WTC11 (cell line): ENCODE measurements at regions not wholly inside any gene's neighbourhood (a gene's known extent, or its start where the extent isn't known, plus 50 kb on each side); places are given as distances from the start of the nearest gene placed in this dataset.

ENCODE experiments used
- ATAC-seq: fragments of 200-7000 bp; cut with Tn5 transposase; 2 replicates; pipeline ENCODE4 v1.10.0; 2021; ENCODE audit warnings: mild to moderate bottlenecking, moderate library complexity
- CTCF ChIA-PET: fragments of 300-600 bp; sonication (Branson Sonifier 250); formaldehyde crosslinking; loops from one replicate; lab custom pipeline; 2021; ENCODE audit warnings: antibody characterized with exemption; lab: Charles Lee
- POLR2A ChIA-PET: fragments of 350-600 bp; sonication (Branson Sonifier 250); formaldehyde crosslinking; loops from one replicate; lab custom pipeline; 2021; ENCODE audit warnings: antibody characterized with exemption; lab: Charles Lee
- DNase-seq: peaks from one replicate; pipeline ENCODE4 v3.0.0; 2021; ENCODE audit warnings: low spot score
- H3K27ac Mint-ChIP-seq: 2 replicates; pipeline ENCODE4 v1.8.0; 2021; ENCODE audit warnings: mixed read lengths
- H3K27me3 Mint-ChIP-seq: 2 replicates; pipeline ENCODE4 v1.8.0; 2021; ENCODE audit warnings: low read depth, mild to moderate bottlenecking, moderate library complexity, mixed read lengths
- H3K36me3 Mint-ChIP-seq: 2 replicates; pipeline ENCODE4 v1.8.0; 2021; ENCODE audit warnings: mixed read lengths
- H3K4me1 Mint-ChIP-seq: 2 replicates; pipeline ENCODE4 v1.8.0; 2022; ENCODE audit warnings: mixed read lengths
- H3K4me3 Mint-ChIP-seq: 2 replicates; pipeline ENCODE4 v1.8.0; 2021; ENCODE audit warnings: mild to moderate bottlenecking, moderate library complexity, mixed read lengths
- H3K9me3 Mint-ChIP-seq: 2 replicates; pipeline ENCODE4 v1.8.0; 2021; ENCODE audit warnings: mixed read lengths
- ATF1 ChIP-seq: sonication (generic); formaldehyde crosslinking; IDR thresholded peaks from 2 replicates; pipeline ENCODE4 v1.8.1; 2023; ENCODE audit warnings: mild to moderate bottlenecking, moderate library complexity, missing genetic modification reagents
- CREB1 ChIP-seq: sonication (generic); formaldehyde crosslinking; IDR thresholded peaks from 2 replicates; pipeline ENCODE4 v1.8.0; 2023; ENCODE audit warnings: mild to moderate bottlenecking, missing genetic modification reagents
- GTF2I ChIP-seq: fragments of 250-450 bp; sonication (Bioruptor Pico); conservative IDR thresholded peaks from 2 replicates; pipeline ENCODE4 v1.4.0; 2021; ENCODE audit warnings: mild to moderate bottlenecking
- HMGA2 ChIP-seq: fragments of 250-450 bp; sonication (Bioruptor Pico); IDR thresholded peaks from 2 replicates; pipeline ENCODE4 v1.4.0; 2021; ENCODE audit warnings: mild to moderate bottlenecking, moderate library complexity
- NR2C2 ChIP-seq: sonication (generic); formaldehyde crosslinking; IDR thresholded peaks from 2 replicates; pipeline ENCODE4 v1.8.0; 2022; ENCODE audit warnings: mild to moderate bottlenecking, missing genetic modification reagents
- NR3C1 ChIP-seq: sonication (generic); formaldehyde crosslinking; conservative IDR thresholded peaks from 2 replicates; pipeline ENCODE4 v1.8.1; 2023; ENCODE audit warnings: low read depth, mild to moderate bottlenecking, missing genetic modification reagents
- SMAD3 ChIP-seq: sonication (generic); formaldehyde crosslinking; IDR thresholded peaks from 2 replicates; pipeline ENCODE4 v1.8.0; 2022; ENCODE audit warnings: missing genetic modification reagents, mild to moderate bottlenecking, borderline replicate concordance
- TEAD4 ChIP-seq: sonication (generic); formaldehyde crosslinking; IDR thresholded peaks from 2 replicates; pipeline ENCODE4 v1.8.0; 2022; ENCODE audit warnings: mild to moderate bottlenecking, missing genetic modification reagents
- ZNF219 ChIP-seq: sonication (generic); formaldehyde crosslinking; IDR thresholded peaks from 2 replicates; pipeline ENCODE4 v1.8.0; 2023; ENCODE audit warnings: missing genetic modification reagents, mild to moderate bottlenecking, borderline replicate concordance
- ZNF232 ChIP-seq: sonication (generic); formaldehyde crosslinking; IDR thresholded peaks from 2 replicates; pipeline ENCODE4 v1.8.0; 2022; ENCODE audit warnings: mild to moderate bottlenecking, missing genetic modification reagents
- ZNF263 ChIP-seq: sonication (generic); formaldehyde crosslinking; IDR thresholded peaks from 2 replicates; pipeline ENCODE4 v1.8.1; 2022; ENCODE audit warnings: low read depth, mild to moderate bottlenecking, moderate library complexity, missing genetic modification reagents
- ZNF396 ChIP-seq: fragments of 250-450 bp; sonication (Bioruptor Pico); IDR thresholded peaks from 2 replicates; pipeline ENCODE4 v1.8.0; 2021; ENCODE audit warnings: mild to moderate bottlenecking, moderate library complexity, borderline replicate concordance
- ZNF423 ChIP-seq: fragments of 250-450 bp; sonication (Bioruptor Pico); IDR thresholded peaks from 2 replicates; pipeline ENCODE4 v2.1.2; 2022; ENCODE audit warnings: mild to moderate bottlenecking, moderate library complexity
- TF ChIP-seq, protein P1 (sequence below): fragments of 250-450 bp; sonication (Bioruptor Pico); IDR thresholded peaks from 2 replicates; pipeline ENCODE4 v1.9.0; 2021; ENCODE audit warnings: mild to moderate bottlenecking
- TF ChIP-seq, protein P2 (sequence below): sonication (generic); formaldehyde crosslinking; IDR thresholded peaks from 2 replicates; pipeline ENCODE4 v1.8.0; 2023; ENCODE audit warnings: missing genetic modification reagents, mild to moderate bottlenecking, borderline replicate concordance
- TF ChIP-seq, protein P3 (sequence below): sonication (generic); formaldehyde crosslinking; IDR thresholded peaks from 2 replicates; pipeline ENCODE4 v1.8.1; 2022; ENCODE audit warnings: mild to moderate bottlenecking, missing genetic modification reagents, moderate library complexity, borderline replicate concordance
- TF ChIP-seq, protein P4 (sequence below): sonication (generic); formaldehyde crosslinking; IDR thresholded peaks from 2 replicates; pipeline ENCODE4 v1.8.0; 2022; ENCODE audit warnings: mild to moderate bottlenecking, missing genetic modification reagents
- TF ChIP-seq, protein P5 (sequence below): sonication (generic); formaldehyde crosslinking; conservative IDR thresholded peaks from 2 replicates; pipeline ENCODE4 v1.8.1; 2022; ENCODE audit warnings: mild to moderate bottlenecking, missing genetic modification reagents
- TF ChIP-seq, protein P6 (sequence below): fragments of 250-450 bp; sonication (Bioruptor Pico); IDR thresholded peaks from 2 replicates; pipeline ENCODE4 v1.9.0; 2021; ENCODE audit warnings: moderate library complexity, mild to moderate bottlenecking, inconsistent platforms, borderline replicate concordance
- TF ChIP-seq, protein P7 (sequence below): sonication (generic); formaldehyde crosslinking; IDR thresholded peaks from 2 replicates; pipeline ENCODE4 v1.8.0; 2022; ENCODE audit warnings: mild to moderate bottlenecking, missing genetic modification reagents
- TF ChIP-seq, protein P8 (sequence below): fragments of 250-450 bp; sonication (Bioruptor Pico); conservative IDR thresholded peaks from 2 replicates; pipeline ENCODE4 v1.9.0; 2021; ENCODE audit warnings: mild to moderate bottlenecking

DNA sequence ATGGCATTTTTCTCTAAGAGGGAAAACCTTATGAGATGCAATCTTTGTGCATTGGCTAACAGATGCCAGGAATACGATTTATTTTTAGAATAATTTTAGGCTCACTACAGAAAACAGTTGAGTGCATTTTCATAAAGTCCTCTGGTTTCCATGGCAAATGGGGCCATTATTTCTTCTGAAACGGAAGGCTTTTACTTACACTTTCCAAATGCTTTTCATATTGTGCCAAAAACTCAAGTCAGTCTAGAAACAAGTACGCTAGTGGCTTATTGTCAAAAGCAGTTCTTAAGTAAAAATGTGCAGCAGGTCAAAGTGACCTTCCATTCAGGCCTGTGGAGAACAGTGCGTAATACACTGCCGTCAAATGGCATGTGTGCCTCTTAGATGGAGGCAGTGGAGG is 628.7 kb downstream of the EFNB2 start (continued):
- TF ChIP-seq, protein P1, sequence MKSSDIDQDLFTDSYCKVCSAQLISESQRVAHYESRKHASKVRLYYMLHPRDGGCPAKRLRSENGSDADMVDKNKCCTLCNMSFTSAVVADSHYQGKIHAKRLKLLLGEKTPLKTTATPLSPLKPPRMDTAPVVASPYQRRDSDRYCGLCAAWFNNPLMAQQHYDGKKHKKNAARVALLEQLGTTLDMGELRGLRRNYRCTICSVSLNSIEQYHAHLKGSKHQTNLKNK = no peak
- TF ChIP-seq ATF1 = no peak
- no peak for TF ChIP-seq ZNF263 (CRISPR knock-in tag)

DNA sequence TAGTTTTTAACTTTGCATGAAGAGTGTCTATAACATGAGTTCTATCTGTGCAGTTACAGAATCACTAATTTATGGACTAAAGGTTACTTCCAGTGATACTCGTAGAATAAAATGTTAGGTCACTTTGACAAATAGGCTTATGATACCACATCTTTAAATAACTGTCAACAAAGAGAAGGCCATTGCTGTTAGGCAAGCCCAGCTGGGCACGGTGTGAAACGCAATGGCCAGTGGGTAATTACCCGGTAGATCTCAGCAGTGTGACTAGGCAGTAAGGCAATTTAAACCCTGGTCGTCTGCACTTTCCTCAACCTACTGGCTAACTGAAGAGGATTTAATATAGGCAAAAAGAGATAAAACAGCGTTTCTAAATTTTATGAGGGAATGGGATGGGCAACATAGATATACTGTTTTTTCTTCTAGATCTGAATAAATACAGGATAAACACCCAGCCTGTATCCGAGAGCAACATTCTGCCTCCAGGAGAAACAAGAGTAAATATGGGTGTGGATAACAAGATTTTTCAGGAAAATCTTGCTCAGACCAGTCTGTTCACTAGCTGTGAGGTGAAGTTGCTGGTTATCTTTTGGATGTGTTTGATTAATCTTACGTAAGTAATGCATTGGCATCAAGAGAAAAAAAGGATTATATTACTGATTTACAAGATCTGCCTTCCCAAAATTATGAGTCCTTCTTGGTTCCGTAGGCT is 631.3 kb downstream of the EFNB2 start:
- ChIA-PET POLR2A (no interaction called here), CTCF (no interaction called here)
- Mint-ChIP-seq H3K4me1 (no peaks in the 10 kb centered on the region), H3K4me3 (no peak overlapping the region), H3K27ac (no peak overlapping the region), H3K36me3 (no peaks in the 10 kb centered on the region), H3K9me3 (0 out of 2 replicates have a peak, but pooled peaks cover 3% of the 10 kb centered on the region), H3K27me3 (no peaks in the 10 kb centered on the region)
- DNase-seq = no peak
- TF ChIP-seq, protein P2, sequence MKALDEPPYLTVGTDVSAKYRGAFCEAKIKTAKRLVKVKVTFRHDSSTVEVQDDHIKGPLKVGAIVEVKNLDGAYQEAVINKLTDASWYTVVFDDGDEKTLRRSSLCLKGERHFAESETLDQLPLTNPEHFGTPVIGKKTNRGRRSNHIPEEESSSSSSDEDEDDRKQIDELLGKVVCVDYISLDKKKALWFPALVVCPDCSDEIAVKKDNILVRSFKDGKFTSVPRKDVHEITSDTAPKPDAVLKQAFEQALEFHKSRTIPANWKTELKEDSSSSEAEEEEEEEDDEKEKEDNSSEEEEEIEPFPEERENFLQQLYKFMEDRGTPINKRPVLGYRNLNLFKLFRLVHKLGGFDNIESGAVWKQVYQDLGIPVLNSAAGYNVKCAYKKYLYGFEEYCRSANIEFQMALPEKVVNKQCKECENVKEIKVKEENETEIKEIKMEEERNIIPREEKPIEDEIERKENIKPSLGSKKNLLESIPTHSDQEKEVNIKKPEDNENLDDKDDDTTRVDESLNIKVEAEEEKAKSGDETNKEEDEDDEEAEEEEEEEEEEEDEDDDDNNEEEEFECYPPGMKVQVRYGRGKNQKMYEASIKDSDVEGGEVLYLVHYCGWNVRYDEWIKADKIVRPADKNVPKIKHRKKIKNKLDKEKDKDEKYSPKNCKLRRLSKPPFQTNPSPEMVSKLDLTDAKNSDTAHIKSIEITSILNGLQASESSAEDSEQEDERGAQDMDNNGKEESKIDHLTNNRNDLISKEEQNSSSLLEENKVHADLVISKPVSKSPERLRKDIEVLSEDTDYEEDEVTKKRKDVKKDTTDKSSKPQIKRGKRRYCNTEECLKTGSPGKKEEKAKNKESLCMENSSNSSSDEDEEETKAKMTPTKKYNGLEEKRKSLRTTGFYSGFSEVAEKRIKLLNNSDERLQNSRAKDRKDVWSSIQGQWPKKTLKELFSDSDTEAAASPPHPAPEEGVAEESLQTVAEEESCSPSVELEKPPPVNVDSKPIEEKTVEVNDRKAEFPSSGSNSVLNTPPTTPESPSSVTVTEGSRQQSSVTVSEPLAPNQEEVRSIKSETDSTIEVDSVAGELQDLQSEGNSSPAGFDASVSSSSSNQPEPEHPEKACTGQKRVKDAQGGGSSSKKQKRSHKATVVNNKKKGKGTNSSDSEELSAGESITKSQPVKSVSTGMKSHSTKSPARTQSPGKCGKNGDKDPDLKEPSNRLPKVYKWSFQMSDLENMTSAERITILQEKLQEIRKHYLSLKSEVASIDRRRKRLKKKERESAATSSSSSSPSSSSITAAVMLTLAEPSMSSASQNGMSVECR (CRISPR knock-in tag) = no peak
- TF ChIP-seq ZNF232 (CRISPR knock-in tag) = no peak
- no peak for TF ChIP-seq ZNF263 (CRISPR knock-in tag)
- TF ChIP-seq, protein P3, sequence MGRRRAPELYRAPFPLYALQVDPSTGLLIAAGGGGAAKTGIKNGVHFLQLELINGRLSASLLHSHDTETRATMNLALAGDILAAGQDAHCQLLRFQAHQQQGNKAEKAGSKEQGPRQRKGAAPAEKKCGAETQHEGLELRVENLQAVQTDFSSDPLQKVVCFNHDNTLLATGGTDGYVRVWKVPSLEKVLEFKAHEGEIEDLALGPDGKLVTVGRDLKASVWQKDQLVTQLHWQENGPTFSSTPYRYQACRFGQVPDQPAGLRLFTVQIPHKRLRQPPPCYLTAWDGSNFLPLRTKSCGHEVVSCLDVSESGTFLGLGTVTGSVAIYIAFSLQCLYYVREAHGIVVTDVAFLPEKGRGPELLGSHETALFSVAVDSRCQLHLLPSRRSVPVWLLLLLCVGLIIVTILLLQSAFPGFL (CRISPR knock-in tag) = no peak
- TF ChIP-seq, protein P4, sequence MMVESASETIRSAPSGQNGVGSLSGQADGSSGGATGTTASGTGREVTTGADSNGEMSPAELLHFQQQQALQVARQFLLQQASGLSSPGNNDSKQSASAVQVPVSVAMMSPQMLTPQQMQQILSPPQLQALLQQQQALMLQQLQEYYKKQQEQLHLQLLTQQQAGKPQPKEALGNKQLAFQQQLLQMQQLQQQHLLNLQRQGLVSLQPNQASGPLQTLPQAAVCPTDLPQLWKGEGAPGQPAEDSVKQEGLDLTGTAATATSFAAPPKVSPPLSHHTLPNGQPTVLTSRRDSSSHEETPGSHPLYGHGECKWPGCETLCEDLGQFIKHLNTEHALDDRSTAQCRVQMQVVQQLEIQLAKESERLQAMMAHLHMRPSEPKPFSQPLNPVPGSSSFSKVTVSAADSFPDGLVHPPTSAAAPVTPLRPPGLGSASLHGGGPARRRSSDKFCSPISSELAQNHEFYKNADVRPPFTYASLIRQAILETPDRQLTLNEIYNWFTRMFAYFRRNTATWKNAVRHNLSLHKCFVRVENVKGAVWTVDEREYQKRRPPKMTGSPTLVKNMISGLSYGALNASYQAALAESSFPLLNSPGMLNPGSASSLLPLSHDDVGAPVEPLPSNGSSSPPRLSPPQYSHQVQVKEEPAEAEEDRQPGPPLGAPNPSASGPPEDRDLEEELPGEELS = no peak
- TF ChIP-seq, protein P5, sequence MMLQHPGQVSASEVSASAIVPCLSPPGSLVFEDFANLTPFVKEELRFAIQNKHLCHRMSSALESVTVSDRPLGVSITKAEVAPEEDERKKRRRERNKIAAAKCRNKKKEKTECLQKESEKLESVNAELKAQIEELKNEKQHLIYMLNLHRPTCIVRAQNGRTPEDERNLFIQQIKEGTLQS (CRISPR knock-in tag) = no peak
- no peak for TF ChIP-seq ZNF219 (CRISPR knock-in tag)
- no peak for TF ChIP-seq GTF2I (CRISPR knock-in tag)
- TF ChIP-seq NR2C2 (CRISPR knock-in tag) = no peak
- TF ChIP-seq, protein P6, sequence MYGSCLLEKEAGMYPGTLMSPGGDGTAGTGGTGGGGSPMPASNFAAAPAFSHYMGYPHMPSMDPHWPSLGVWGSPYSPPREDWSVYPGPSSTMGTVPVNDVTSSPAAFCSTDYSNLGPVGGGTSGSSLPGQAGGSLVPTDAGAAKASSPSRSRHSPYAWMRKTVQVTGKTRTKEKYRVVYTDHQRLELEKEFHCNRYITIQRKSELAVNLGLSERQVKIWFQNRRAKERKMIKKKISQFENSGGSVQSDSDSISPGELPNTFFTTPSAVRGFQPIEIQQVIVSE (CRISPR knock-in tag) = no peak
- no peak for TF ChIP-seq TEAD4 (CRISPR knock-in tag)
- TF ChIP-seq, protein P7, sequence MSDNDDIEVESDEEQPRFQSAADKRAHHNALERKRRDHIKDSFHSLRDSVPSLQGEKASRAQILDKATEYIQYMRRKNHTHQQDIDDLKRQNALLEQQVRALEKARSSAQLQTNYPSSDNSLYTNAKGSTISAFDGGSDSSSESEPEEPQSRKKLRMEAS (CRISPR knock-in tag) = no peak
- no peak for TF ChIP-seq ZNF423 (CRISPR knock-in tag)
- no peak for TF ChIP-seq CREB1 (CRISPR knock-in tag)
- TF ChIP-seq, protein P1 = no peak
- TF ChIP-seq ZNF396 (CRISPR knock-in tag) = no peak
- TF ChIP-seq, protein P8, sequence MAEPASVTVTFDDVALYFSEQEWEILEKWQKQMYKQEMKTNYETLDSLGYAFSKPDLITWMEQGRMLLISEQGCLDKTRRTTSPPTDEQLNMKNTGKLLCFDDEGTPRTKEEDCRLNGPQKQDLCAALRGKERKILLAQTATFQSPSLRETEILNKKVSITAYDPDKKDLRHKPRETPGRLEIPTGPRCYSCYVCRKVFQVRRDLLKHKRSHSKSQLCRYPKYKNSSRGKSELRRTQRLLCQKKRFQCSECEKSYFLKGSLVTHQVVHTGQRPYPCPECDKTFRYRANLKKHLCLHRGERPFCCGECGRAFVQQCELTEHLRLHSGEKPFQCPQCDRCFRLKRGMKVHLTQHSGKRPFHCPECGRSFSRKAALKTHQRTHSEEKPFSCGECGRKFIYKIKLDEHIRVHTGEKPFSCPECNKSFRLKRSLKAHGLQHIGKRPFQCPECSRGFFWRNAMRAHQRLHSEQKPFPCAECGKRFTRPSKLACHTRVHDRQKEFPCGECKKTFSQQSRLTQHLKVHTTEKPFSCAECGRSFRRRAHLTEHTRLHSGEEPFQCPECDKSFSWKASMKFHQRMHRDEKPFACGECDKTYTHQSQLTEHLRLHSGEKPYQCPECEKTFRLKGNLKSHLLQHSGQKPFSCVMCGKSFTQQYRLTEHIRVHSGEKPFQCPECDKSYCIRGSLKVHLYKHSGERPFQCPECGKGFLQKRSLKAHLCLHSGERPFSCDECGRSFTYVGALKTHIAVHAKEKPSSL (CRISPR knock-in tag) = no peak
- no peak for TF ChIP-seq HMGA2 (CRISPR knock-in tag)
- TF ChIP-seq NR3C1 (CRISPR knock-in tag) = no peak
- TF ChIP-seq SMAD3 (CRISPR knock-in tag) = no peak
- no peak for ATAC-seq
